CD8-positive, alpha-beta memory T cell (primary cell): ENCODE measurements at regions not wholly inside any gene's neighbourhood (a gene's known extent, or its start where the extent isn't known, plus 50 kb on each side); places are given as distances from the start of the nearest gene placed in this dataset.
"Not testable (repeated sequence)": the region's sequence is repeated elsewhere in the genome, so short reads cannot be mapped to it uniquely, and the experiment has no call there.

ENCODE experiments used
- CTCF ChIA-PET: fragments of 350-600 bp; sonication (Branson Sonifier 250); formaldehyde crosslinking; loops from one replicate; lab custom pipeline; 2021; ENCODE audit warnings: antibody characterized with exemption; lab: Charles Lee
- POLR2A ChIA-PET: fragments of 350-600 bp; sonication (Branson Sonifier 250); formaldehyde crosslinking; loops from one replicate; lab custom pipeline; 2021; ENCODE audit warnings: antibody characterized with exemption; lab: Charles Lee
- DNase-seq, 5 donors: peaks; one replicate each; pipeline versions ENCODE4 v3.0.0 to v3.0.0-alpha.2; 2020 to 2022; ENCODE audit warnings: mixed read lengths in 1 of 5
- H3K27ac ChIP-seq: one replicate; pipeline ENCODE4 v1.7.0; 2013; ENCODE audit warnings: low read depth, mild to moderate bottlenecking, low read length, moderate library complexity
- H3K27me3 ChIP-seq: 2 replicates; pipeline ENCODE4 v1.7.0; 2013; ENCODE audit warnings: low read length, mild to moderate bottlenecking; ENCODE audit not compliant: insufficient read depth, poor library complexity, severe bottlenecking
- H3K36me3 ChIP-seq: 2 replicates; pipeline ENCODE4 v1.7.0; 2013; ENCODE audit warnings: mild to moderate bottlenecking, low read length, moderate library complexity; ENCODE audit not compliant: insufficient read depth
- H3K4me1 ChIP-seq: 2 replicates; pipeline ENCODE4 v1.7.0; 2013; ENCODE audit warnings: mild to moderate bottlenecking, low read length, moderate library complexity; ENCODE audit not compliant: insufficient read depth
- H3K4me3 ChIP-seq: 2 replicates; pipeline ENCODE4 v1.7.0; 2013; ENCODE audit warnings: mild to moderate bottlenecking, low read length
- H3K9me3 ChIP-seq: 2 replicates; pipeline ENCODE4 v1.7.0; 2013; ENCODE audit warnings: mild to moderate bottlenecking, low read length
- H3K27ac Mint-ChIP-seq, 8 donors: one replicate each; pipeline ENCODE4 v1.8.0; 2020 to 2021; ENCODE audit warnings: mixed read lengths in 8 of 8, mild to moderate bottlenecking in 6 of 8, inconsistent platforms in 3 of 8, moderate library complexity in 3 of 8
- H3K27me3 Mint-ChIP-seq, 2 donors: one replicate each; pipeline ENCODE4 v1.8.0; 2020 to 2021; ENCODE audit warnings: mixed read lengths in 2 of 2, mild to moderate bottlenecking in 1 of 2, moderate library complexity in 1 of 2
- H3K36me3 Mint-ChIP-seq, 3 donors: one replicate each; pipeline ENCODE4 v1.8.0; 2020 to 2021; ENCODE audit warnings: mixed read lengths in 3 of 3, inconsistent platforms in 1 of 3, mild to moderate bottlenecking in 1 of 3
- H3K4me1 Mint-ChIP-seq, 3 donors: one replicate each; pipeline ENCODE4 v1.8.0; 2020 to 2021; ENCODE audit warnings: mixed read lengths in 3 of 3, inconsistent platforms in 1 of 3, mild to moderate bottlenecking in 1 of 3
- H3K4me3 Mint-ChIP-seq, 7 donors: one replicate each; pipeline ENCODE4 v1.8.0; 2020 to 2021; ENCODE audit warnings: mixed read lengths in 7 of 7, mild to moderate bottlenecking in 6 of 7, moderate library complexity in 4 of 7, inconsistent platforms in 2 of 7
- H3K9me3 Mint-ChIP-seq, 5 donors: one replicate each; pipeline ENCODE4 v1.8.0; 2020 to 2022; ENCODE audit warnings: mixed read lengths in 5 of 5, mild to moderate bottlenecking in 3 of 5, moderate library complexity in 2 of 5, inconsistent platforms in 1 of 5

DNA sequence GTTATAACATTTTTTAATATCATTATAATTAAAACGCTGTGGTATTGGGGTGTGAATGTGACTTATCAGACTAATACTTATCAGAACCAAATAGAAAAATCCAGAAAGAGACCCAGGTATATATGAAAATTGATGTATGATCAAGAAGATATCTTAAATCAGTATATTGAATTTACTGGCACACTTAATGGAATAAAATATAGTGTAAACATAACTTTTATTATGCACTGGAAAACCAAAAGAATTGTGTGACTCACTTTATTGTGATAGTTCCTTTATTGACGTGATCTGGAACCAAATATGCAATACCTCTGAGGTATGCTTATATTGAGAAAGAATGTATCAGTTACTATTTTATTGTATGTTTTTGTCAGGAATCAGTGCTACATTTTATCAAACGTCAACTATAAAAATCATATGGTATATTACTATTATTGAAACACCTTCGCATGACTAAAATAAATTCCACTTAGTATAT lies 250.7 kb upstream of the SPOPL start:
- H3K36me3 ChIP-seq, DNase-seq, H3K9me3 ChIP-seq, H3K4me1 Mint-ChIP-seq, H3K27me3 Mint-ChIP-seq, H3K4me1 ChIP-seq, H3K4me3 Mint-ChIP-seq, POLR2A ChIA-PET, H3K27ac ChIP-seq, CTCF ChIA-PET, H3K36me3 Mint-ChIP-seq, H3K27ac Mint-ChIP-seq, H3K27me3 ChIP-seq, H3K4me3 ChIP-seq: not testable (repeated sequence)
- peaks cover 2 to 12% (median 8%) of the 10 kb centered on the region in 5 donors for H3K9me3 Mint-ChIP-seq

DNA sequence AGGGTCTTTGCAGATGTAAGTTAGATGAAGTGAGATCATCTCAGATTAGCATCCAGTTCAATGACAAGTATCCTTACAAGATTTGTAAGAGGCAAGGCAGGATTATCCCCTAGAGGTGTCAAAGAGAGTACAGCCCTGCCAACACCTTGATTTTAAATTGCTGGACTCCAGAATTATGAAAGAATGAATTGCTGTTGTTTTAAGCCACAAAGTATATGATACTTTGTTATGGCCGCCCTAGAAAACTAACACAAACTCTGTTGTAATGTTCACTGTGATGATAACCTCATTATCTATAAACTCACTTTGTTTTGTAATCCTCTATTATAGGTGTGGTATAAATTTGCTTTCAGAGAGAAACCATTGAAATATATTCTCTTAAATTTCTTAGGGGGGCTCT lies 249.0 kb upstream of the SPOPL start:
- H3K4me1 Mint-ChIP-seq, result no peaks in the 10 kb centered on the region
- POLR2A ChIA-PET, result no interaction called here
- no peak overlapping the region for H3K4me3 ChIP-seq

GRCh38 chr2:138255670-138256069 lies 245.9 kb upstream of the SPOPL start:
- Histone ChIP-seq H3K27me3 (no peaks in the 10 kb centered on the region), H3K27ac (no peak overlapping the region), H3K4me3 (no peak overlapping the region), H3K9me3 (no peaks in the 10 kb centered on the region), H3K4me1 (no peaks in the 10 kb centered on the region), H3K36me3 (no peaks in the 10 kb centered on the region)
- POLR2A ChIA-PET, result no interaction called here
- DNase-seq, result no peak
- H3K27ac Mint-ChIP-seq, result no peak overlapping the region
- H3K36me3 Mint-ChIP-seq, result no peaks in the 10 kb centered on the region
- no peaks in the 10 kb centered on the region for H3K4me1 Mint-ChIP-seq
- peaks cover 0 to 2% of the 10 kb centered on the region in 2 donors for H3K27me3 Mint-ChIP-seq
- CTCF ChIA-PET, result no interaction called here
- H3K4me3 Mint-ChIP-seq, result no peak overlapping the region
- peaks cover 11 to 35% (median 22%) of the 10 kb centered on the region in 5 donors for H3K9me3 Mint-ChIP-seq

More for the DNA sequence above, 249.0 kb upstream of the SPOPL start:
- no peak overlapping the region for H3K27ac ChIP-seq
- H3K27me3 Mint-ChIP-seq, result no peaks in the 10 kb centered on the region
- H3K4me3 Mint-ChIP-seq, result no peak overlapping the region
- no peaks in the 10 kb centered on the region for H3K27me3 ChIP-seq
- H3K36me3 ChIP-seq, result no peaks in the 10 kb centered on the region
- no peak overlapping the region for H3K27ac Mint-ChIP-seq
- no peaks in the 10 kb centered on the region for H3K4me1 ChIP-seq
- DNase-seq, result no peak
- H3K9me3 Mint-ChIP-seq, result peaks cover 6 to 24% (median 16%) of the 10 kb centered on the region in 5 donors
- CTCF ChIA-PET, result no interaction called here
- no peaks in the 10 kb centered on the region for H3K9me3 ChIP-seq
- no peaks in the 10 kb centered on the region for H3K36me3 Mint-ChIP-seq

- H3K36me3 Mint-ChIP-seq, result peaks cover 0 to 1% (median 0%) of the 10 kb centered on the region in 3 donors
- H3K4me1 ChIP-seq, result no peaks in the 10 kb centered on the region
- POLR2A ChIA-PET, result no interaction called here
Observed at GRCh38 chr2:138267161-138267901, 234.2 kb upstream of the SPOPL start.

DNA sequence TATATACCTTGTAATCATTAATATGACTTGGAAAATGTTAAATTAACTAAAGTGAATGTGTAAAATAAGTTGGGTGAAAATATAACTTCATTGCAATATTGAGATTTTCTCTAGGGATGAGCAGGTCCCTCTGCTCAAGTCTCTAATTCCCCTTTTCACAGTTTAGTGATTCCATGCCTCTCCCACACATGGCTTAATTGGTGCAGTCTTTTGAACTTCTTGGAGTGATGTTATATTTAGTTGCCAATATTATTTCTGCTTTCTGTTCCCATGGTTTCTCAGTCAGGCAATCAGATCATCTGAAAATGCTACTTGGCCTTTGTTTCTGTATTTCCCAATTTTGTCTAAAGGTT lies 233.7 kb upstream of the SPOPL start:
- Mint-ChIP-seq H3K4me1 (no peaks in the 10 kb centered on the region), H3K27me3 (no peaks in the 10 kb centered on the region), H3K27ac (no peak overlapping the region), H3K9me3 (peaks cover 8 to 34% (median 15%) of the 10 kb centered on the region in 5 donors), H3K36me3 (peaks cover 0 to 1% (median 0%) of the 10 kb centered on the region in 3 donors), H3K4me3 (no peak overlapping the region)
- ChIA-PET CTCF (no interaction called here), POLR2A (no interaction called here)
- no peak overlapping the region for H3K27ac ChIP-seq
- H3K27me3 ChIP-seq, result no peaks in the 10 kb centered on the region
- no peak overlapping the region for H3K4me3 ChIP-seq
- H3K36me3 ChIP-seq, result no peaks in the 10 kb centered on the region
- no peaks in the 10 kb centered on the region for H3K9me3 ChIP-seq
- no peaks in the 10 kb centered on the region for H3K4me1 ChIP-seq
- DNase-seq, result no peak

More at GRCh38 chr2:138267161-138267901, 234.2 kb upstream of the SPOPL start:
- H3K27me3 Mint-ChIP-seq, result no peaks in the 10 kb centered on the region
- no peak overlapping the region for H3K4me3 Mint-ChIP-seq
- Histone ChIP-seq H3K27ac (no peak overlapping the region), H3K9me3 (no peaks in the 10 kb centered on the region), H3K36me3 (no peaks in the 10 kb centered on the region), H3K27me3 (no peaks in the 10 kb centered on the region), H3K4me3 (no peak overlapping the region)
- CTCF ChIA-PET, result no interaction called here
- no peak overlapping the region for H3K27ac Mint-ChIP-seq
- DNase-seq, result no peak
- H3K9me3 Mint-ChIP-seq, result peaks cover 4 to 36% (median 18%) of the 10 kb centered on the region in 5 donors
- H3K4me1 Mint-ChIP-seq, result no peaks in the 10 kb centered on the region

GRCh38 chr2:138269765-138270164 lies 231.8 kb upstream of the SPOPL start:
- Histone ChIP-seq H3K27ac (no peak overlapping the region), H3K4me3 (no peak overlapping the region), H3K36me3 (no peaks in the 10 kb centered on the region), H3K9me3 (no peaks in the 10 kb centered on the region), H3K4me1 (no peaks in the 10 kb centered on the region), H3K27me3 (no peaks in the 10 kb centered on the region)
- CTCF ChIA-PET, result no interaction called here
- no peak for DNase-seq
- no peaks in the 10 kb centered on the region for H3K4me1 Mint-ChIP-seq
- H3K9me3 Mint-ChIP-seq, result peaks cover 11 to 25% (median 14%) of the 10 kb centered on the region in 5 donors
- H3K27me3 Mint-ChIP-seq, result no peaks in the 10 kb centered on the region
- POLR2A ChIA-PET, result no interaction called here
- H3K27ac Mint-ChIP-seq, result no peak overlapping the region
- H3K36me3 Mint-ChIP-seq, result peaks cover 0 to 1% (median 0%) of the 10 kb centered on the region in 3 donors
- no peak overlapping the region for H3K4me3 Mint-ChIP-seq

DNA sequence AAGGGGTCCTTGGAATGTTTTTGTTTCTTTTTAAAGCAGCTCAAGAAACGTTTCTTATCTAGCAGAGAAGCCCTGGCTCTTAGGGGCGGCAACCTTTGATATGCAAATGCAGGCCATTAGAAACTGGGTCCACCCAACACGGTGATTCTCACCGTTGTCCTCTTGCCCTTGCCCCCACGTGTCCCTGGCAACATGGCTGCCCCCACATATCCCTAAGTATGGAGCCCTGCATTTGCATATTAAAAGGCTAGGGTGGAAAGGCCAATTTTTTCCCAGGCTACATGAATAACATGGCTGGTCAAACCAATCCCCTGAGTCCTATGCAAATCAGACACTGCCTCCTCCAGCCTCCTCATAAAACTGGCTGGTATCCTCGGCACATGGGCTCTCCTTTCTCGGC lies 230.1 kb upstream of the SPOPL start:
- H3K36me3 Mint-ChIP-seq, result peaks cover 0 to 1% (median 0%) of the 10 kb centered on the region in 3 donors
- POLR2A ChIA-PET, result no interaction called here
- H3K4me3 ChIP-seq, result no peak overlapping the region
- H3K4me1 Mint-ChIP-seq, result no peaks in the 10 kb centered on the region
- H3K27me3 ChIP-seq, result no peaks in the 10 kb centered on the region
- no peaks in the 10 kb centered on the region for H3K9me3 ChIP-seq
- H3K4me3 Mint-ChIP-seq, result no peak overlapping the region
- H3K27ac Mint-ChIP-seq, result no peak overlapping the region
- H3K9me3 Mint-ChIP-seq, result peaks cover 11 to 21% (median 16%) of the 10 kb centered on the region in 5 donors
- no peaks in the 10 kb centered on the region for H3K36me3 ChIP-seq
- no peaks in the 10 kb centered on the region for H3K27me3 Mint-ChIP-seq
- no peak overlapping the region for H3K27ac ChIP-seq
- no peak for DNase-seq
- no peaks in the 10 kb centered on the region for H3K4me1 ChIP-seq
- CTCF ChIA-PET, result no interaction called here

- Histone ChIP-seq H3K27ac (no peak overlapping the region), H3K4me1 (no peaks in the 10 kb centered on the region), H3K4me3 (no peak overlapping the region), H3K36me3 (no peaks in the 10 kb centered on the region), H3K27me3 (no peaks in the 10 kb centered on the region), H3K9me3 (no peaks in the 10 kb centered on the region)
- peaks cover 0 to 1% (median 0%) of the 10 kb centered on the region in 3 donors for H3K36me3 Mint-ChIP-seq
- H3K4me1 Mint-ChIP-seq, result no peaks in the 10 kb centered on the region
- DNase-seq, result no peak
- CTCF ChIA-PET, result no interaction called here
- peaks cover 11 to 18% (median 14%) of the 10 kb centered on the region in 5 donors for H3K9me3 Mint-ChIP-seq
- POLR2A ChIA-PET, result no interaction called here
- no peak overlapping the region for H3K4me3 Mint-ChIP-seq
- H3K27ac Mint-ChIP-seq, result no peak overlapping the region
- no peaks in the 10 kb centered on the region for H3K27me3 Mint-ChIP-seq
Observed at GRCh38 chr2:138272524-138273195, 228.9 kb upstream of the SPOPL start.
